Fibroblast of skin of back (primary cell): ENCODE measurements at regions not wholly inside any gene's neighbourhood (a gene's known extent, or its start where the extent isn't known, plus 50 kb on each side); places are given as distances from the start of the nearest gene placed in this dataset.

Source experiments
- DNase-seq: peaks from one replicate; pipeline ENCODE4 v3.0.0-alpha.2; 2013

DNA sequence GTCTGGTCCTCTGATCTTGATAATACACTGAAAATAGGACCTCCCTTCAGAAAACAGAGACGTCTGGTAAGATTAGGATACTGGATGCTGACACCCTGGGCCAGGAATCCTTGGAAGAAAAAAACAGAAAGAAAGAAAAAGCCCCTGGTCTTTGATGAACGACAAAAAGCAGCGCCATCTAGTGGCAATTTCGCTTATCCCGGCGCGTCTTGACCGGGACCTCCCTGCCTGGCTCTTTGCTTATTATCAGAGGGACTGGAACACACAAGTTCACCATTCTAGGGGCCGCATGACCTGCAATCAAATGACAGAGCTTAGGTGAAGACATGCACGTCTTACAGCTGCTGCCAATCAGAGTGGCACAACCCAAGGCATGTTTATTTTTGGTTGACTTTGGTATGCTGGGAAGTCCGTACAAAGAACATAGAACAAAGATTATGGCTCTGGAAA, 114.9 kb upstream of the NFIB start:
- DNase-seq = peak; percentile 72

DNA sequence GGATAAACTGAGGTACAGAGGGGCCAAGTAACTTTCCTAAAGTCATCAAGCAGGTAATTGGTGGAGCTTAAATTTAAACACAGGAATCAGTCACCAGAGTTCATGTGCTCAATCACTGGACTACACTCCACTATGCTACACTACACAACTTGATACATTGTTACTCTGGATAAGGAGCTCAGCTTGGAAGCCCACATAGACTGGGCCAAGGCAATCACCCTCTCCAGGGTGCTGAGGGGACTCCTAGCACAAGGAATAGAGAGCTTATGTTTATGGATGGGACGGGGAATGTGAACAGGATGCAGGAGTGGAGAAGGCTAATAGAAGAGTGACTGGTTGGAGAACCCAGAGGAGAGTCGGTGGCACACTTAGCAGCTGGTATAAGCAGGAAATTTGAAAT, 113.5 kb upstream of the NFIB start:
- DNase-seq = no peak

DNA sequence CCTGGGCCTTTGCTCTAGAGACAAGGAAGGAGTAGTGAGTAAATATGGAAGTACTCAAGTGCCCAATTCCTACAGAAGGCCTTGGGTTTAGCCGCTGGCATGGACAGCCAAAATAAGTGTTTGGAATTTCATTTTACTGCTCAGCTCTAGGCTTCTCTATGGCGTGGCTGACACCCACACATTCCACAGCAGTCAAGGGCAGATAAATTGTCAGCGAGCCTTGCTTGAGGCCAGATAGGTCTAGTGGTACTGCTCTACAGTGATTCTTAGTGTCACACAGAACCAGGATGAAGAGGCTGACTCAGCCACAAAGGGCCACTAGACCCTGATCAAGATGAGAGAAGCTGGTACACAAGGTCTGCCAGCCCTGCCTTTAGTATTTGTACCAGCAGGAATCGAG, 111.0 kb upstream of the NFIB start:
- DNase-seq = no peak

GRCh38 chr9:14424289-14424688, 110.3 kb upstream of the NFIB start:
- no peak for DNase-seq

DNA sequence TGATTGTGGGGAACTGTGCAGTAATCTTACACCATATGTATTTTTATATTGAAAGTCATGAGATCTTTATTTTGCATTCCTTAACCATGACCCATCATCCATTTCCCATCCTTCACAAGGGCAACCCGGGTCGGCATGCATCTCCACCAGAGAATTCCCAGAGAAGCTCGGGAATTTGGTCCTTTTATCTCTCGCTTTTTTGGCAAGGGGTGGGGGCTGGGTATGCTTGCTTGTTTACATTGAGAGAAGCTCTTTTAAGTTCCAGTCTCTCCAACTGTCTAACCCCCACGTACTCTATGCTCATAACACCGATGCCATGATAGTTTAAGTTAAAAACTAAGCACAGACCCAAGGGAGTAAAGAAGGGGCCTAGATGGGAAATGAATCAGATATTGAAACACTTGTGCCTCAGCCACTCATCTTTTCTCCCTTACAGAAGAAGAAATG, 109.9 kb upstream of the NFIB start:
- DNase-seq = peak; percentile 97

DNA sequence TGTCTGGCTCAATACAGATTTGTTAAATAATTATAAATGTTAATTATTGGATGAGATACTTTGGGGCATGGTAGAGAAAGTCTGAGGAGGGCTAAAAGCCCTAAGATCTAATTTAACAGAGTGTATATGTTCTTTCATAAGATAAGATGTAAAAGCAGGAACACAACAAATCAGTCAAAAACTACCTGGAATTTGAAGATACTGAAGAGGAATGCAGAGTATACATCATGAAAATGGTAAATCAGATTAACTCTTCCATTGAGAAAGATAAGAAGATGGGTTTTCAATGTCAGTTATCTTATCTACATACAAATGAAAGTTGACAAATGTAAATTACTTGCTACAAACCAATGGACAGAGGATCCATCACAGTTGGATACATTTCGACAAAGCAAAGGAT, 107.3 kb upstream of the NFIB start:
- no peak for DNase-seq

DNA sequence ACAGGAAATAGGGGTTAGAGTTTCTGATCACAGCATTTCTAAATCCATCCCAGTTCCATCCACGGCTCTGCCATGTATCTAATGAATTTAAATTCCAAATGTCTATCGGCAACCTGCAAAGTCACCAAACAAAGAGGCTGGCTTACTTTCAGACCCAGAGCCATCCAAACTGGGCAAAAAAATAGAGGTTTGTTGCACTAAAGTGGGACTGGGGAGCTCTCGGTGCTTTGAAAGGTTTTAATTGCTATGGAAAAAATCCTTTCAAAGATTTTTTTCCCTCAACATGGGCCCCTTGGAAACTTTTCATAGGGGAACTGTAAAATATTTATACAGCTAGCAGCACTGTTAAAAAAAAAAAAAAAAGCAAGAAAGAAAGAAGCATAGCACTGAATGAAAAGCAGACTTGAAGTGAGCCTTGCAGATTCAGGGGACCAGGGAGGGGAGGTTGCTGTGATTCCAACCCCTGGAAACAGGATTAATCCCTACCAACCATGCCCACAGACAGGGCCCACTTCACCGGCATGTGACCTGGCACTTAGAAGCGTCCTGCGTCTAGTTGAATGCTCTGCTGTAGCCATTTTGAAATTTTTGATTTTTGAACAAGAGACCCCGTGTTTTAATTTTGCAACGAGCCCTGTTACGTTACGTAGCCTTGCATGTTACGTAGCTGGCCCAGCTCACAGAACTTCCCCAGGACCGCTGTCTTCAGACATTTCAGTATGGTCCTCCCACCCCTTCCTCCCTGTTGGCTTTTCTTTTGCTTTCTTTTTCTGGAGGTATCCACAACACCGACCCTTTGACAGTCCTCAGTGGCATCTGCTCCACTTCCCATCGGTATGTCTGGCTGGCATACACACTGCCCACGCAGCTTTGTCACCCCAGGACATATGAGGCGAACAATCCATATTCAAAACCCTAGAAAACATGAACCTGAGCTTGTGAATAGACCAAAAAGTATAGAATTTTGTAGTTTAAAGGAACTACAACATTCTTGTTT, 105.3 kb upstream of the NFIB start:
- no peak for DNase-seq

DNA sequence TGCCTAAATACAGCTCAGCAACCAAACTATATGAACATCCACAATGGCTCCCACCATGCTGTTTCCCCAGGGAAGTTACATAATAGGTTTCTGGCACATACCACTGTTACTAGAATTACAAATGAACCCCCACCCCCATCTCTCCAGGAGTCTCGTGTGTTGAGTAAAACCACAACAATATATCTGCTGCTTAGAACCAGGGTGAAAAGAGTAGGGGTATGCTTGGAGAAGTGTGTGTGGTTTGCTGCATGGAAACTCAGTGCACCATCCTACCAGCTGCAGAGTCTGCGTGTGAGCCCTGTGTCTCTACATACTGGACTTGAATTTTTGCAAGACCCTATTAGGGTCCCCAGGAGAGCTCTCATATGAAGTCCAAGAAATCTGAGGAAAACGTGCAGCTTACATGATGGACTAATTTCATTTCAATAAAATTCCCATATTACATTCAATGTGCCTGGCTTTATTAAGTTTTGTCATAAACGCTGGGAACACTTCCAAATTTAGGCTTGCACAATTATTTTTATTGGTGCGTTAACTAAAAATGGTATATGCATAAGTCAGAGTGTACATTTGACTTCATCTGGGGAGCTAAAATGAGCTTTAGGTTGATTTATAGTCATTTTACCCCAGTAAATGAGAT, 104.5 kb upstream of the NFIB start:
- DNase-seq = no peak

DNA sequence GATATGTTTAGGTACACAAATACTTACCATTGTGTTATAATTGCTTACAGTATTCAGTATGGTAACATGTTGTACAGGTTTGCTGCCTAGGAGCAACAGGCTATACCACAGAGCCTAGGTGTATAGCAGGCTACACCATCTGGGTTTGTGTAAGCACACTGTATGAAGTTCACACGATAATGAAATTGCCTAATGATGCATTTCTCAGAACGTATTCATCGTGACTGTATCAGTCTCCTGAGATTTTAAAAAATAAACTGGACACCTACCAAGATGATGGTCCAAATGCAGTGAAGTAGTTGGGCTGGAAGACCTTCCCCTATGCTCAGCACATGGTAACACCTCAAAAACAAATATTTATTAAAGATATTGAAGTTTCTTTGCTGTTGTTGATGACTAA, 103.3 kb upstream of the NFIB start:
- peak; percentile 27 for DNase-seq

- DNase-seq = peak; percentile 77
These were observed 102.0 kb upstream of the NFIB start for GRCh38 chr9:14415947-14416346.

DNA sequence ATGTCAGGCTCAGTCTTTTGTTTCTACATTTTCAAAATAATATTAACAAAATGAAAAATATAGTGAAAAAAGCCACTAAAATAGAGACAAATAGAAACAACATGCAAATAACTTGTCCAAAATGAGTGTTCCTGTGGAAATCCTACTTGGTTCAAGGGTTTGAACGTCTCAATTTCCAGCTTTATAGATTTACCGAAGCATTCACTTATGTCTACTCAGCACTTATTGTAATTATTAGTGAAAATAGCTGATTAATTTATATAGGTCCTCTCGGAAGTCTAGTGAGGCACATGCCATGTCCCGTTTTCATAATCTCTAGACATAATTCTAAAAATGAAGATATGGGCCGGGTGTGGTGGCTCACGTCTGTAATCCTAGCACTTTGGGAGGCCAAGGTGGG, 99.9 kb upstream of the NFIB start:
- DNase-seq = no peak

- DNase-seq = no peak
These were observed 98.8 kb upstream of the NFIB start for GRCh38 chr9:14412775-14413174.

GRCh38 chr9:14406463-14406862, 92.5 kb upstream of the NFIB start:
- no peak for DNase-seq

GRCh38 chr9:14405176-14405706, 91.3 kb upstream of the NFIB start:
- peak; percentile 11 for DNase-seq

DNA sequence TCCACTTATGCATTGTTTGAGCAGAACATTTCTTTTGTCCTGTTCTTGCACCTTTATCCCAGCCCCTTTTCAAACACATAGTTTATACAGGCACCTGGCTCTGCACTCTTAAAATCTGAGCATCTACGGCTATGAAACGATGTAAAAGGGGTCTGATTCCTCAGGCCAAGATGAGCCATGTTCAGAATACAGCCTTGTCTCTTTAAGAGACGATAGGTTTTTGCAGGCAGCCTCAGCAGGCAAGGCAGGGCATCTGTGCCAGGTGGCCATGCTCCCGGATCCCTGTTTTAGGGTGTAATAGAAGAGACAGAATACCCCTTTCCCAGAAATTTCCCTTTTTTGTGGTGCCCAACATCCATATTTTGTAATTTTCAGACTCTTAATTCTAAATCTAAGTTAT, 89.1 kb upstream of the NFIB start:
- no peak for DNase-seq

GRCh38 chr9:14402583-14402982, 88.6 kb upstream of the NFIB start:
- no peak for DNase-seq

DNA sequence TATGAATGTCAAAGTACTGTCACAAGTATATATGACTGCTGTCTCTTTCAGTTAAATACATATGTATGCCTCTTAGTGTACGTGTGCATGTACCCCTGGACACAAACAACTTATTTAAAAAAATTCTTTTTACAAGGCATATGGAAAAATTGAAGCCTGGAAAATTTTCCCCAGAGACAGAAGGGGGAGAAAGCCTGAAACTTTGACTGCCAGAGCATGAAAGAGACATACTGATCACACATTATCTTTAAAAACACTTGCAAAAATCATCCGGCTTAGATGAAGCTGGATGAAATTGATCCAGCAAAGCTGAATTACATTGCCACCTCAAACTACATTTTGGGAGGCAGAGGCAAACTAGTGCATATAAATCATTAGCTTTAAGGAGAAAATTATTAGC, 88.0 kb upstream of the NFIB start:
- DNase-seq = no peak

DNA sequence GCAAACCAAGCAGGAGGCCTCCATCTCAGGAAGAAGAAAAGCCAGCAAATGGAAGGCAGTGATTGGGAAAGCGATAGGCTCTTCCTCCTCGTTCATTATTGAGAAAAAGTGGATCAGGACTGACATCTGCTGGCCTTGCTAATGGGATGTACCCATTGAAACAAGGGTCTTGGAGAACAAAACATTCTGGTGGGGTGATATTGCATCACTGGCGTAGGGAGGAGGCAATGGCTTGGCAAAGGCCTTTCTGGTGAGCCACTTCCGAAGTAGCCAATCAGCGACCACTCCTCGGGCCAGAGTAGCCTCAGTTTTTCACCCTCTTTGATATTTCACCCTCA, 86.7 kb upstream of the NFIB start:
- peak; percentile 55 for DNase-seq

- no peak for DNase-seq
These were observed 86.1 kb upstream of the NFIB start for GRCh38 chr9:14399756-14400657.

DNA sequence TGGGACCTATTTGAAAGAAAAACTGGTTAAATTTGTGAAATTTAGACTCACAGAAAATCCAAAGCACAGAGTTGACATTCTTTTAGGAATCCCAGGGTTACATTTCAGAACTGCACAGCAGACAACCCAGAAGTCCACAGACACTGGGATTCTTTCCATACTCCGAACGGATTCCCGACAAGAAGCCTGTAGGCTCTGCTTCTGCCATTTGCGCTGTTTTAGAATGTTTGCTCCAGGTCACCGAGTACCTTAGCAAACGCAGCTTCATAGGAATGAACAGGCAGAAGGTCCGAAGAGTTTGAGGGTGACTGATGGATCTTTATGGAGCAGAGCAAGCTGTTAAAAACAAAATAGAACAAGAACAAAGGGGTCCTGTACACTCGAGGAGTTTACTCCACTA, 84.5 kb upstream of the NFIB start:
- DNase-seq = no peak

- DNase-seq = no peak
These were observed 82.2 kb upstream of the NFIB start for GRCh38 chr9:14396171-14396570.

DNA sequence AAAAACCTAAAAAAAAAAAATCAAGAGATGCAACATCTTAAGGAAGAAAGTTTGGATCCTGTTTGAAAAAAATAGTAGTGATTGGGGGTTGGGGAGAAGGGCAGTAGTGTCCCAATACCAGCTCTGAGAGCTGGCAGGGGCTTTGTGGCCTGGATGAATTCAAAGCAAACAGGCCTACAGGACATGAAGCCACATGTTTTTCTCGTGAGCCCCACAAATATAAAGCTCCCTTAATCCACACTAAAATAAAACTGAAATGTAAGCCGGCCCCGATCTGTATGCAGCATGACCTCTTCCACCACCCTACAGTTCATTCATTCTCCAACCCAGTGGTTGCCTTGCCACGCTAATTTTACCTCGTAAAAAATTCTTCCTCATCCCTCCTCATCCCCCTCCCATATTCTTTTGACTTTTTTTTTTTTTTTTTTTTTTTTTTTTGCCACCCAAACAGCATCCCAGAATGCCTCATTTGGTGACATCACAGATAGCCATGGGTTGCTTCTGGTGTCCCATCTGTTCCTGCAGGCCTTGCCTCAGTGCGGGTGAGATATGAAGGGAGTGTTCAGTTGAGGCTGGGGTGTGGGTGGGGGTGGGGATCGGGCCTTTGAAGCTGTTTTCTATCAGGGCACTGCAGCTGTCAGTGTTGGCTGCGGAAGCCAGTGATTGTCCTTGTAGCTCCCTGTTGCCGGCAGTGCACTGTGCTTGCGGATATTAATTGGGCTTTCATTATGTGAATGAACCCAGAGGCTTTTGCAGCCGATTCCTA, 81.6 kb upstream of the NFIB start:
- no peak for DNase-seq
